HCT116 (cell line): ENCODE measurements at regions not wholly inside any gene's neighbourhood (a gene's known extent, or its start where the extent isn't known, plus 50 kb on each side); places are given as distances from the start of the nearest gene placed in this dataset.

Experiments used
- ATAC-seq: fragments of 200-7000 bp; cut with Tn5 transposase; 2 replicates; pipeline ENCODE4 v1.9.1; 2020; ENCODE audit warnings: mild to moderate bottlenecking, moderate library complexity
- BruUV-seq: library from RNA; stranded (reverse); fragments of 400-500 nt; replicated peaks from 2 replicates; lab custom pipeline; 2021; lab: Mats Ljungman, UMichigan
- CTCF ChIA-PET: fragments of 300-600 bp; sonication (Branson Sonifier 250); formaldehyde crosslinking; loops from one replicate; lab custom pipeline; 2021; ENCODE audit warnings: antibody characterized with exemption; lab: Charles Lee
- POLR2A ChIA-PET: fragments of 300-600, 350-600 bp; sonication (Branson Sonifier 250); formaldehyde crosslinking; loops from one replicate; lab custom pipeline; 2021; ENCODE audit warnings: antibody characterized with exemption; lab: Charles Lee
- RAD21 ChIA-PET, 2 experiments: fragments of 300-600 bp; sonication (Branson Sonifier 250); formaldehyde crosslinking; loops; one replicate each; lab custom pipeline; 2023; ENCODE audit warnings: low total read pairs in 2 of 2; ENCODE audit not compliant: uncharacterized antibody in 2 of 2, unreplicated experiment in 2 of 2, low non-redundant PET in 1 of 2; lab: Charles Lee
- DNase-seq: peaks from one replicate; pipeline ENCODE4 v3.0.0-alpha.2; 2010; ENCODE audit warnings: low read depth, low spot score
- H2AFZ ChIP-seq: fragments of 200-600 bp; shearing (Covaris generic), sonication (generic); 2 replicates; pipeline ENCODE4 v1.6.1; 2017; ENCODE audit warnings: low read depth, mixed run types, mixed read lengths, antibody characterized with exemption, low read length; ENCODE audit not compliant: poor library complexity, severe bottlenecking
- H3K27ac ChIP-seq: 2 replicates; pipeline ENCODE4 v1.5.1; 2012; ENCODE audit warnings: low read depth, low read length
- H3K27me3 ChIP-seq: fragments of 200-600 bp; sonication (generic); 2 replicates; pipeline ENCODE4 v1.6.1; 2016; ENCODE audit warnings: mixed run types, low read length, mixed read lengths; ENCODE audit not compliant: insufficient read depth
- H3K36me3 ChIP-seq, 2 experiments: fragments of 200-500 bp in 1 of 2; fragments of 200-600 bp in 1 of 2; sonication (Bioruptor generic) in 1 of 2; sonication (generic) in 1 of 2; 2 replicates each; pipeline versions ENCODE4 v1.5.1 to v1.6.1; 2014 to 2016; ENCODE audit warnings: low read length in 2 of 2, inconsistent platforms in 1 of 2, mixed read lengths in 1 of 2, mixed run types in 1 of 2; ENCODE audit not compliant: insufficient read depth in 2 of 2, control insufficient read depth in 1 of 2
- H3K4me1 ChIP-seq, 2 experiments: fragments of 200-600 bp in 1 of 2; sonication (generic) in 1 of 2; 2 replicates each; pipeline versions ENCODE4 v1.5.1 to v1.6.1; 2012 to 2017; ENCODE audit warnings: low read length in 2 of 2, inconsistent platforms in 1 of 2, mild to moderate bottlenecking in 1 of 2, mixed read lengths in 1 of 2, mixed run types in 1 of 2, moderate library complexity in 1 of 2; ENCODE audit not compliant: insufficient read depth in 2 of 2, control insufficient read depth in 1 of 2
- H3K4me2 ChIP-seq: fragments of 200-600 bp; sonication (generic); 2 replicates; pipeline ENCODE4 v1.6.1; 2017; ENCODE audit warnings: mixed run types, low read length, mixed read lengths
- H3K4me3 ChIP-seq, 2 experiments: fragments of 200-600 bp in 1 of 2; sonication (generic) in 1 of 2; replicated peaks in 1 of 2; 2 replicates each; pipeline ENCODE4 v1.5.1; 2011 to 2016; ENCODE audit warnings: low read length in 2 of 2, control low read depth in 1 of 2, low read depth in 1 of 2, mild to moderate bottlenecking in 1 of 2, mixed read lengths in 1 of 2, mixed run types in 1 of 2
- H3K79me2 ChIP-seq: fragments of 200-600 bp; sonication (generic); 2 replicates; pipeline ENCODE4 v1.6.1; 2017; ENCODE audit warnings: mild to moderate bottlenecking, mixed run types, low read length, moderate library complexity, mixed read lengths; ENCODE audit not compliant: insufficient read depth
- H3K9ac ChIP-seq: fragments of 200-600 bp; sonication (generic); 2 replicates; pipeline ENCODE4 v1.6.1; 2016; ENCODE audit warnings: low read length, mixed read lengths
- H3K9me2 ChIP-seq: fragments of 200-600 bp; sonication (generic), shearing (Covaris generic); 2 replicates; pipeline ENCODE4 v1.6.1; 2017; ENCODE audit warnings: mixed run types, mild to moderate bottlenecking, moderate library complexity; ENCODE audit not compliant: insufficient read depth
- H3K9me3 ChIP-seq, 2 experiments: fragments of 200-500 bp in 1 of 2; fragments of 200-600 bp in 1 of 2; sonication (Bioruptor generic) in 1 of 2; sonication (generic) in 1 of 2; 2 replicates each; pipeline ENCODE4 v1.6.1; 2014 to 2017; ENCODE audit warnings: low read length in 2 of 2, mixed read lengths in 2 of 2, inconsistent platforms in 1 of 2, low read depth in 1 of 2, mild to moderate bottlenecking in 1 of 2, mixed run types in 1 of 2, moderate library complexity in 1 of 2; ENCODE audit not compliant: control insufficient read depth in 1 of 2, insufficient read depth in 1 of 2
- H4K20me1 ChIP-seq: fragments of 200-600 bp; sonication (generic), shearing (Covaris generic); 2 replicates; pipeline ENCODE4 v1.6.1; 2017; ENCODE audit warnings: mixed run types, mild to moderate bottlenecking, moderate library complexity; ENCODE audit not compliant: insufficient read depth
- CTCF ChIP-seq, 3 experiments: fragments of 200-600 bp in 1 of 3; sonication (generic) in 1 of 3; IDR thresholded peaks in 2 of 3; conservative IDR thresholded peaks in 1 of 3; 2 replicates each; pipeline ENCODE4 v1.5.1; 2012 to 2017; ENCODE audit warnings: low read depth in 2 of 3, low read length in 2 of 3, antibody characterized with exemption in 1 of 3, borderline replicate concordance in 1 of 3, control low read depth in 1 of 3, mild to moderate bottlenecking in 1 of 3, mixed read lengths in 1 of 3, mixed run types in 1 of 3, moderate library complexity in 1 of 3; ENCODE audit not compliant: insufficient read depth in 1 of 3
- EGR1 ChIP-seq: IDR thresholded peaks from 2 replicates; pipeline ENCODE4 v1.6.1; 2012; ENCODE audit warnings: low read depth
- ELF1 ChIP-seq: IDR thresholded peaks from 2 replicates; pipeline ENCODE4 v1.6.1; 2012; ENCODE audit warnings: low read depth, borderline replicate concordance
- EZH2 ChIP-seq: fragments of 200-600 bp; sonication (generic); IDR thresholded peaks from 2 replicates; pipeline ENCODE4 v1.6.1; 2017; ENCODE audit warnings: antibody characterized with exemption, mixed run types
- RAD21 ChIP-seq: IDR thresholded peaks from 2 replicates; pipeline ENCODE4 v1.6.1; 2012; ENCODE audit warnings: low read depth, mild to moderate bottlenecking
- REST ChIP-seq: IDR thresholded peaks from 2 replicates; pipeline ENCODE4 v1.6.1; 2012; ENCODE audit warnings: low read depth
- SRF ChIP-seq: IDR thresholded peaks from 2 replicates; pipeline ENCODE4 v1.6.1; 2012; ENCODE audit warnings: low read depth
- TCF7L2 ChIP-seq: IDR thresholded peaks from 2 replicates; pipeline ENCODE4 v1.7.0; 2011; ENCODE audit warnings: borderline replicate concordance, inconsistent platforms; ENCODE audit not compliant: insufficient read depth, insufficient read length; ENCODE audit errors: extremely low read depth
- YY1 ChIP-seq: IDR thresholded peaks from 2 replicates; pipeline ENCODE4 v1.6.1; 2011; ENCODE audit warnings: low read length, low read depth, moderate library complexity, mild to moderate bottlenecking; ENCODE audit not compliant: insufficient replicate concordance; ENCODE audit errors: extremely low read depth
- ZNF274 ChIP-seq: fragments of 200-500 bp; sonication (Bioruptor generic); IDR thresholded peaks from 2 replicates; pipeline ENCODE4 v1.6.1; 2014; ENCODE audit warnings: mild to moderate bottlenecking, low read depth, low read length, inconsistent platforms
- intact Hi-C: fragments of 100-400 bp; cut with micrococcal nuclease; formaldehyde crosslinking; loops from 2 replicates; pipeline ENCODE4 v1.10.0; 2022

GRCh38 chr4:115331241-115331640, 217.8 kb upstream of the NDST4 start:
- Histone ChIP-seq H3K27me3 (no peaks in the 10 kb centered on the region), H3K4me2 (no peak overlapping the region), H2AFZ (peak overlapping the region; percentile 85), H3K4me3 (no peak overlapping the region), H3K79me2 (no peaks in the 10 kb centered on the region), H3K27ac (no peak overlapping the region), H3K9ac (no peak overlapping the region), H3K9me3 (no peaks in the 10 kb centered on the region), H4K20me1 (no peaks in the 10 kb centered on the region), H3K36me3 (no peaks in the 10 kb centered on the region), H3K9me2 (no peaks in the 10 kb centered on the region), H3K4me1 (no peaks in the 10 kb centered on the region)
- DNase-seq (no peak), ATAC-seq (no peak)
- ChIA-PET POLR2A (no interaction called here), RAD21 (no interaction called here), CTCF (no interaction called here)
- intact Hi-C loops: no loop called here
- TF ChIP-seq ELF1: no peak
- no peak for TF ChIP-seq YY1
- TF ChIP-seq REST: no peak
- no peak for TF ChIP-seq EGR1
- no TSS peak for BruUV-seq

- intact Hi-C loops: no loop called here
- no peak for ATAC-seq
- no TSS peak for BruUV-seq
- TF ChIP-seq RAD21 (no peak), CTCF (IDR thresholded peaks at IDR 0.05 in 2 of 3, conservative IDR thresholded peaks at IDR 0.05 in 1 of 3; ENCODE audit: borderline replicate concordance in 1 of 3, insufficient read depth in 1 of 3, low read depth in 2 of 3, low read length in 2 of 3) (no peak), SRF (no peak), ZNF274 (no peak), TCF7L2 (no peak), REST (no peak), EZH2 (no peak)
Observed at GRCh38 chr4:115325836-115326235, 212.4 kb upstream of the NDST4 start.

More at GRCh38 chr4:115325836-115326235, 212.4 kb upstream of the NDST4 start:
- Histone ChIP-seq H3K9ac (no peak overlapping the region), H2AFZ (no peak overlapping the region), H3K9me2 (no peaks in the 10 kb centered on the region), H3K4me1 (peaks cover 0 to 4% of the 10 kb centered on the region in 2 experiments; a peak in 1 of 4 replicates), H3K4me3 (no peak overlapping the region), H3K27ac (no peak overlapping the region), H3K36me3 (no peaks in the 10 kb centered on the region), H3K79me2 (no peaks in the 10 kb centered on the region), H3K9me3 (no peaks in the 10 kb centered on the region), H3K4me2 (no peak overlapping the region; the same call in 1 of the 2 replicates), H4K20me1 (no peaks in the 10 kb centered on the region), H3K27me3 (no peaks in the 10 kb centered on the region)
- DNase-seq: no peak
- ChIA-PET RAD21 (no interaction called here), CTCF (no interaction called here), POLR2A (no interaction called here)
